Left cardiac atrium (tissue), 4 donors: ENCODE measurements at regions not wholly inside any gene's neighbourhood (a gene's known extent, or its start where the extent isn't known, plus 50 kb on each side); places are given as distances from the start of the nearest gene placed in this dataset.

Source experiments
- ATAC-seq, 2 donors: fragments of 200-7000 bp; cut with Tn5 transposase; one replicate each; pipeline ENCODE4 v1.9.1; 2020; ENCODE audit warnings: mild to moderate bottlenecking in 2 of 2, moderate library complexity in 2 of 2
- DNase-seq: peaks from one replicate; pipeline ENCODE4 v3.0.0-alpha.2; 2020
- intact Hi-C, 2 donors: fragments of 100-400 bp; cut with DNase I; formaldehyde crosslinking; loops; one replicate each; pipeline versions ENCODE4 v1.14.1 to v1.15.1; 2022 to 2023
- donor health status: DM: no; HTN: yes; CAD: no.
- donor health status: DM: no; HTN: yes; CAD: no; lungs with severe emphysema.
- donor health status: DM: yes; HTN: yes; CAD: no.
- donor health status: Dilated cardiomyopathy.

- DNase-seq (no peak), ATAC-seq (no peak)
- intact Hi-C loops, result no loop called here
These were observed 878.9 kb upstream of the RBFOX1 start for GRCh38 chr16:6453742-6454141.

- intact Hi-C loops, result no loop called here
- DNase-seq (no peak), ATAC-seq (no peak)
These were observed 885.4 kb upstream of the RBFOX1 start for GRCh38 chr16:6447021-6447790.

GRCh38 chr16:6446370-6446769, 886.3 kb upstream of the RBFOX1 start:
- intact Hi-C loops, result no loop called here
- DNase-seq, result no peak
- ATAC-seq, result no peak

DNA sequence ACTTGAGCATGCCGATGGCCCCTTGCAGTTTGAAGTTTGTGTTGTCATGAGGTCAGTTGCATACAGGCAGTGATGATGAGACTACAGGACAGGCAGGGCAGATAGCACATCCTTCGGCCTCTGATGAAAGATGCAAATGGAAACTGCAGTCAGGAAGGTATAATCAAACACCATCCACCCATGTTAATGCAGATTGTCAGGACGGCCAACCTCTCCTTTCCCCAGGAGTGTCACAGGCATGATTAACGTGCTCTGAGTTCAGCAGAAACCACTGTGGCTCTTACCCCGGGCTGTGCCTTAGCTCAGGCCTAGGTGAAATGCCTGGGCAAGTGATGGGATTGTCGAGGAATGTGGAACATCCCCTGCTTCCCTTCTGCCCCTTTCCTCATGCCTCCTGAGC, 893.5 kb upstream of the RBFOX1 start:
- ATAC-seq (no peak), DNase-seq (no peak)
- intact Hi-C loops, result no loop called here

DNA sequence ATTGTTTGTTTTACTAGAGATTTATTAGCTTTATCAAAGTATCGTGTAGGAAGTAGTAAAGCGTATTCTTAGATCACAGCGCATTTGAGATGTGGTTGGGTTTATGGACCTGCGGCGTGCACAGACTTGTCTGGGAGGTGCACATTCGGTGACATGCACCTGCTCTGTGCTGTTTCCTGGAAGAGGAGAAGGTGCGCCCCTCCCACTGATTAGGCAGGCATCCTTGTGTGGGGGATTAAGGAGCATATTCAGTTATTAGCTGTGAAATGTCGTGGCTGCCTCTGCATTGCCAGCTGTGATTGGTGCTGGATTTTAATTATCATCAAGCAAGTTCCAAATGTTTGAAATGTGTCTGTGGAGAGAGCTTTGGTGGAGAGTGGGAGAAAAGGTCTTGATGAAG, 903.8 kb upstream of the RBFOX1 start:
- intact Hi-C loops, result no loop called here
- no peak for ATAC-seq
- no peak for DNase-seq

DNA sequence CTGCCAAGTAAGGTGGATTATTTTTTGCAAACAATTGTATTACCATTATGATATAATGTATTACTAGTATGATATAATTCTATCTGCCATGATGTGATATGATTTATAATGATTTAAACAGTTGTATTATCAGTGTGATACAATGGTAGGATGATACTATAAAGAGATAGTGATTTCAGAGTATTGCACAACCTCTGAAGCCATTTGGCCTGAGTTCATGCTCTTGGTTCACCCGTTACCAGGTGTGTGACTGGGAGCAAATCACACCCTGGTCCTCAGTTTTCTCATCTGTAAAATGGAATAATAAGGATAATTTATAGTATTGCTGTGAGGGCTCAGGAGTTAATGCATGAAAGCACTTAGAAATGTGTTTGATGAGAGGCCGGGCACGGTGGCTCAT, 905.0 kb upstream of the RBFOX1 start:
- intact Hi-C loops, result no loop called here
- no peak for DNase-seq
- no peak for ATAC-seq

GRCh38 chr16:6407596-6407995, 925.0 kb upstream of the RBFOX1 start:
- DNase-seq (no peak), ATAC-seq (no peak)
- intact Hi-C loops, result no loop called here

- intact Hi-C loops, result no loop called here
- DNase-seq, result no peak
- no peak for ATAC-seq
These were observed 926.6 kb upstream of the RBFOX1 start for GRCh38 chr16:6406028-6406427.

DNA sequence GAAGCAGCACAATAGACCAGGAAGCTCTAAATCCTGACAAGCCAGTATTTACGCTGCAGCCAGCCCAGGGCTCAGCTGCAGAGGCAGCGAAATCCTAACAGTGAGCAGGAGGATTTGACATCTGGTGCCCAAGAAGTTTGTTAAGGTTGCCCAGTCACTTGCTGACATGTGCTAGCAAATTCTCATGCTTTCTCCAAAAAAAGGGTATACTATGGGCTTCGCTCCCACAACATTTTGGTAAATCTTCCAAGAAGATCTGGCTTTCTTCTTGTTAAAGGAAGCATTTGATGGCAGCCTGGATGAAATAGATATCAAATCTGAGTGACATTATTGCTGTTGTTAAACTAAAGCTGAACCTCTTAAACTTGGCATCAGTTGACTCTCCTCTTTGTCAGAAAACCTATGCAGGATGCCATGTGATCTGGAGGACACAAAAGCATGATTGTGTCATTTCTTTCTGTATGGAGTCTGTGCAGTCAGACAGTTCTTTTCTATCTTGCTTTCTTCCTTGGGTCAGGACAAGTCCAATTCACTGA, 949.7 kb upstream of the RBFOX1 start:
- intact Hi-C loops, result no loop called here
- ATAC-seq (no peak), DNase-seq (no peak)

GRCh38 chr16:6381896-6382295, 950.7 kb upstream of the RBFOX1 start:
- ATAC-seq (no peak), DNase-seq (no peak)
- intact Hi-C loops, result no loop called here

DNA sequence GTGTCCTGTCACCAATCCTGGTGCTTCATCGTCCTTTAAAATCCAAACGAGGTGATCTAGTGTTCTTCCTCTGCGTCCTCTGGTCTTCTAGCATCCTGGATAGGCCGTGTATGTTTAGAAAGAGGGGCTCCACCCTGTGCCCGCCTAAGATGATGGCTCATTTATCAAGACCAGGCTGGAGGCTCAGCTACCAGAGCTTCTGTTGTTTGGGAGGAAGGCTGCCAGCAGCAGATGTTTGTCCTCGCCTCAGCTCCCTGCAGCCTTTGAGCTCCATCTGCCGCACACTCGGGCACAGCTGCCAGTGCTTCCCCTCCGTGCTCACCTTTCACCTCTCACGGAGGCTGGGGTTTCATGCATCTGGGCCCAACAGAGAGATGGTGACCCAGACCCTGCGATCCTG, 954.7 kb upstream of the RBFOX1 start:
- intact Hi-C loops, result no loop called here
- no peak for DNase-seq

DNA sequence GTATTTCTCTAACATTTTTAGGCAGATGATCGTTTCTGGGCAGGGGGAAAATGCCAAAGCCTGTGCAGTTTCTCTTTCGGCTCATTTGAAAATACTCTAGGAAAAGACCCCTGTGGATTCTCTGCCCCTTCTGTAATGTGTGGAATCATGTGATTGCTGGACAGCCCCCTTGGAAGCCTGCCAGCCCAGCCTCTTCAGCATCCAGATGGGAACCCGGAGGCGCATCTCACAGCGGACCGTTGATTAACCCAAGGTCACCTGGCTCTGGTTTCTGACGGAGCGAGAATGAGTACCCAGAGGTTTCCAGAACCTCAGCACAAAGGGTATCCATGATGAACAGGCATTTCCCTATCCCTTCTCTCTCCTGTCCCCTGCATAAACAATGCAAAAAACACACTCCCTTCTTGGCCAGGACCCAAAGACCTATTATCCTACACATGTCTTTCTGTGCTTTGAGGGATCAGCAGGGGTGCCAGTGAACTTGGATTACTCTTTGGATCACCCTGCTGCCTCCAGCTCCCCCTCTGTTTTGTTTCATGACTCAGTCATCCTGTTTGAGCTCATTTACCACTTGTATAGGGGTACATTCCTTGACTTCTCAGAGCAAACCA, 957.1 kb upstream of the RBFOX1 start:
- no peak for ATAC-seq
- intact Hi-C loops, result no loop called here
- DNase-seq, result no peak

More for the DNA sequence above, 954.7 kb upstream of the RBFOX1 start:
- no peak for ATAC-seq

DNA sequence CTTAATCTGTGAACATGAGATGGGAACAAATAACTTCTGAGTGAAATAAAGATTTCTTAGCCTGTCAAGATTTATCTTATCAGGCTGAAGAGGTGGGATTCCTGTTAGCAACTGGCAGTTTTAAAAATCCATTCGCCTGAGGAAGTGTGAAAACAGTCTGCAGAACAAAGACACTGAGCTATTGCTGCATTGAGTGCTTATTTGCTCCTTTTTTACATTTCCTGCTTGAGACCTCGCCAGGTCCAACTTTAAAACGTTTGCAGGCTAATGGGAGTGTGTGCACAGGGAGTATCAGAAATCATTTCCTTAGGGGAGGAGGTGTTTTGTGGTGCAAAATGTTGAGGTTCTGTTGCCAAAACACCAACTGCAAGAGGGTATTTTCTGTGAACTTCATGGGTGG, 957.8 kb upstream of the RBFOX1 start:
- intact Hi-C loops, result no loop called here
- ATAC-seq (no peak), DNase-seq (no peak)

GRCh38 chr16:6364846-6365245, 967.8 kb upstream of the RBFOX1 start:
- intact Hi-C loops, result no loop called here
- ATAC-seq, result no peak
- no peak for DNase-seq

- DNase-seq (no peak), ATAC-seq (no peak)
- intact Hi-C loops, result no loop called here
These were observed 968.6 kb upstream of the RBFOX1 start for GRCh38 chr16:6363896-6364607.

GRCh38 chr16:6363396-6363795, 969.2 kb upstream of the RBFOX1 start:
- no peak for ATAC-seq
- intact Hi-C loops, result no loop called here
- DNase-seq, result no peak

GRCh38 chr16:6362321-6362720, 970.3 kb upstream of the RBFOX1 start:
- intact Hi-C loops, result no loop called here
- DNase-seq (no peak), ATAC-seq (no peak)

GRCh38 chr16:6360641-6361040, 972.0 kb upstream of the RBFOX1 start:
- DNase-seq (no peak), ATAC-seq (no peak)
- intact Hi-C loops, result no loop called here

GRCh38 chr16:6356911-6357310, 975.7 kb upstream of the RBFOX1 start:
- intact Hi-C loops, result no loop called here
- no peak for ATAC-seq
- no peak for DNase-seq

DNA sequence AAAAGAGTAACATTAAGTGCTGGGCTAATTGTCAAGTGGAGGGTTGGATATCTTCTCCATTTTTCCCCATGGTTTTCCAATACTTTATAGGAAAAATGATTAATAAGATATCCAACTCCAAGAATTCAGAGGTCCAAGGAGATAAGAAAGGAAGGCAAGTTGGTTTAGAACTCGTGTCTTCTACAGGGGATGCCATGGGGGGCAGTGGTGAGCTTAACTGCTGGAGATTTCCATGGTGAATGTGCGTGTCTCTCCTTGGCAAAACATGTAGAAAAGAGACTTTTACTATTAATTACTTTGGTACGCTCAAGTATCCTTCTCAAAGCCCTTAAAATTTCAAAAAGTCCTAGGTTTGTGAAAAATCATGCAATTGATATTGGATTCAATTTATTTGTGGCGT, 982.9 kb upstream of the RBFOX1 start:
- DNase-seq (no peak), ATAC-seq (no peak)
- intact Hi-C loops, result loop anchor here in 1 of 2 donors (10.0 kb wide), 1 partner anchor 65 kb away; no protein-coding TSS in a partner anchor
